K562 (cell line): ENCODE measurements at regions not wholly inside any gene's neighbourhood (a gene's known extent, or its start where the extent isn't known, plus 50 kb on each side); places are given as distances from the start of the nearest gene placed in this dataset.

Source experiments
- ATAC-seq: fragments of 200-7000 bp; cut with Tn5 transposase; 3 replicates; pipeline ENCODE4 v1.9.1; 2020; ENCODE audit warnings: moderate library complexity
- BruUV-seq: library from RNA; stranded (reverse); fragments of 400-500 nt; replicated peaks from 2 replicates; lab custom pipeline; 2021; lab: Mats Ljungman, UMichigan
- CTCF ChIA-PET: fragments of 300-600 bp; formaldehyde crosslinking; extraction: SDS; loops from one replicate; lab custom pipeline; 2021; ENCODE audit warnings: low intra/inter-chr PET ratio; lab: Yijun Ruan, JAX
- POLR2A ChIA-PET: fragments of 300-600, 350-650 bp; sonication (Branson Sonifier 250); formaldehyde crosslinking; extraction: SDS; loops from one replicate; lab custom pipeline; 2021; ENCODE audit warnings: antibody characterized with exemption, inconsistent platforms; lab: Yijun Ruan, JAX
- DNase-seq, 4 experiments: peaks; one replicate each; pipeline versions ENCODE4 v3.0.0 to v3.0.0-alpha.2; 2011 to 2018; ENCODE audit warnings: low spot score in 3 of 4, mixed read lengths in 3 of 4; ENCODE audit errors: extremely low read depth in 1 of 4
- FAIRE-seq: peaks from 2 replicates; lab custom pipeline; 2011; peaks lifted over from hg19 to GRCh38; lab: Jason Lieb, UNC
- H2AFZ ChIP-seq: 2 replicates; pipeline ENCODE4 v1.6.0; 2011; ENCODE audit warnings: low read depth, low read length, control low read depth, inconsistent platforms
- H3K27ac ChIP-seq: fragments of 200-600 bp; 3 replicates; pipeline ENCODE4 v1.8.0; 2011; ENCODE audit warnings: low read depth, mild to moderate bottlenecking, control low read depth, inconsistent platforms, low read length, moderate library complexity, mixed read lengths; ENCODE audit errors: extremely low read depth
- H3K27me3 ChIP-seq, 2 experiments: fragments of 300-600 bp in 1 of 2; 2 replicates in 1 of 2; 3 replicates in 1 of 2; pipeline versions ENCODE4 v1.6.0 to v1.8.0; 2011; ENCODE audit warnings: inconsistent platforms in 2 of 2, low read length in 2 of 2, mild to moderate bottlenecking in 1 of 2, mixed read lengths in 1 of 2, moderate library complexity in 1 of 2; ENCODE audit not compliant: control insufficient read depth in 2 of 2, insufficient read depth in 2 of 2
- H3K36me3 ChIP-seq: fragments of 300-600 bp; 3 replicates; pipeline ENCODE4 v1.8.0; 2011; ENCODE audit warnings: mild to moderate bottlenecking, low read length, inconsistent platforms; ENCODE audit not compliant: control insufficient read depth, insufficient read depth
- H3K4me1 ChIP-seq, 2 experiments: fragments of 200-600 bp in 1 of 2; replicated peaks in 1 of 2; 2 replicates in 1 of 2; 3 replicates in 1 of 2; pipeline versions ENCODE4 v1.5.1 to v1.8.0; 2011; ENCODE audit warnings: inconsistent platforms in 2 of 2, low read length in 2 of 2, mild to moderate bottlenecking in 1 of 2, mixed read lengths in 1 of 2, moderate library complexity in 1 of 2; ENCODE audit not compliant: control insufficient read depth in 2 of 2, insufficient read depth in 2 of 2
- H3K4me2 ChIP-seq: 2 replicates; pipeline ENCODE4 v1.6.1; 2011; ENCODE audit warnings: low read length, control low read depth, inconsistent platforms, mixed read lengths; ENCODE audit not compliant: insufficient read depth
- H3K4me3 ChIP-seq: fragments of 200-600 bp; sonication (generic), shearing (Covaris generic); 2 replicates; pipeline ENCODE4 v1.5.1; 2016; ENCODE audit warnings: control low read depth, inconsistent platforms
- H3K79me2 ChIP-seq: fragments of 200-600 bp; 3 replicates; pipeline ENCODE4 v1.8.0; 2011; ENCODE audit warnings: low read length, inconsistent platforms; ENCODE audit not compliant: control insufficient read depth, insufficient read depth
- H3K9ac ChIP-seq, 2 experiments: 2 replicates each; pipeline versions ENCODE4 v1.6.0 to v1.6.1; 2011; ENCODE audit warnings: low read depth in 2 of 2, low read length in 2 of 2, control low read depth in 1 of 2, inconsistent platforms in 1 of 2, mild to moderate bottlenecking in 1 of 2, mixed read lengths in 1 of 2; ENCODE audit not compliant: insufficient read depth in 1 of 2
- H3K9me1 ChIP-seq: one replicate; pipeline ENCODE4 v1.6.0; 2011; ENCODE audit warnings: inconsistent platforms, mild to moderate bottlenecking, low read length, moderate library complexity; ENCODE audit not compliant: control insufficient read depth, insufficient read depth
- H3K9me3 ChIP-seq: replicated peaks from 2 replicates; pipeline ENCODE4 v1.5.1; 2011; ENCODE audit warnings: low read depth, low read length, inconsistent platforms; ENCODE audit not compliant: control insufficient read depth, insufficient read depth
- H4K20me1 ChIP-seq: replicated peaks from 2 replicates; pipeline ENCODE4 v1.6.1; 2011; ENCODE audit warnings: low read length, inconsistent platforms, mixed read lengths; ENCODE audit not compliant: control insufficient read depth, insufficient read depth
- E4F1 ChIP-seq: fragments of 250-450 bp; sonication (Bioruptor Pico); IDR thresholded peaks from 2 replicates; pipeline ENCODE4 v1.5.0; 2021; ENCODE audit warnings: mild to moderate bottlenecking, borderline replicate concordance
- KLF16 ChIP-seq: IDR thresholded peaks from 2 replicates; pipeline ENCODE4 v1.6.1; 2016; ENCODE audit warnings: antibody characterized with exemption
- KLF6 ChIP-seq: fragments of 250-450 bp; sonication (Bioruptor Pico); IDR thresholded peaks from 2 replicates; pipeline ENCODE4 v1.4.0; 2020; ENCODE audit warnings: mild to moderate bottlenecking, moderate library complexity, borderline replicate concordance
- RREB1 ChIP-seq: fragments of 250-450 bp; sonication (Bioruptor Pico); IDR thresholded peaks from 2 replicates; pipeline ENCODE4 v1.4.0; 2020
- TEAD4 ChIP-seq, 2 experiments: sonication (generic) in 1 of 2; formaldehyde crosslinking in 1 of 2; IDR thresholded peaks; 2 replicates each; pipeline versions ENCODE4 v1.6.1 to v1.8.0; 2012 to 2022; ENCODE audit warnings: borderline replicate concordance in 1 of 2, inconsistent platforms in 1 of 2, low read length in 1 of 2, mild to moderate bottlenecking in 1 of 2, missing genetic modification reagents in 1 of 2
- ZBTB8A ChIP-seq: fragments of 450-650 bp; IDR thresholded peaks from 2 replicates; pipeline ENCODE4 v1.6.1; 2018; ENCODE audit warnings: mild to moderate bottlenecking, moderate library complexity; ENCODE audit not compliant: partially characterized antibody
- WGBS: fragments of 100-300 bp; shearing (Covaris generic); methylation state at CpG from one replicate; pipeline ENCODE4 v1.1.6; 2016; ENCODE audit warnings: low coverage, mixed read lengths; ENCODE audit not compliant: insufficient coverage; ENCODE audit errors: missing lambda C conversion rate; 5-methylcytosine and 5-hydroxymethylcytosine counted together
- in situ Hi-C: fragments of 300-500 bp; cut with MboI; formaldehyde crosslinking; loops from 4 replicates; pipeline ENCODE4 v1.15.0; 2018; ENCODE audit warnings: inconsistent platforms, mixed read lengths
- intact Hi-C: fragments of 100-400 bp; cut with micrococcal nuclease; formaldehyde crosslinking; loops from 2 replicates; pipeline ENCODE4 v1.14.2; 2022

GRCh38 chr12:126055521-126055920, 990.3 kb downstream of the AACS start:
- intact Hi-C loops (no loop called here), in situ Hi-C loops (loop anchor here (25.0 kb wide), 1 partner anchor 1332 kb away; no protein-coding TSS in a partner anchor)
- CTCF ChIA-PET = no interaction called here
- TF ChIP-seq E4F1 (CRISPR knock-in tag) (no peak), KLF6 (CRISPR knock-in tag) (no peak), ZBTB8A (no peak), KLF16 (no peak), RREB1 (CRISPR knock-in tag) (no peak), TEAD4 (IDR thresholded peaks at IDR 0.05; ENCODE audit: low read length) (no peak), TEAD4 (CRISPR knock-in tag; IDR thresholded peaks at IDR 0.05; ENCODE audit: borderline replicate concordance) (no peak)
- Histone ChIP-seq H3K36me3 (no peaks in the 10 kb centered on the region), H3K27ac (no peak overlapping the region), H3K4me3 (no peak overlapping the region), H3K9me1 (no peaks in the 10 kb centered on the region), H4K20me1 (no peaks in the 10 kb centered on the region), H3K4me2 (no peak overlapping the region), H3K4me1 (no peaks in the 10 kb centered on the region), H3K79me2 (no peaks in the 10 kb centered on the region), H3K9me3 (no peaks in the 10 kb centered on the region), H3K9ac (no peak overlapping the region), H2AFZ (no peak overlapping the region), H3K27me3 (no peaks in the 10 kb centered on the region)
- POLR2A ChIA-PET = no interaction called here
- DNase-seq (no peak), ATAC-seq (no peak), FAIRE-seq (no peak)
- no TSS peak for BruUV-seq
- WGBS = 0% methylated on average over 4 of the region's 4 CpGs
